GM23338 (cell line): ENCODE measurements at regions not wholly inside any gene's neighbourhood (a gene's known extent, or its start where the extent isn't known, plus 50 kb on each side); places are given as distances from the start of the nearest gene placed in this dataset.

ENCODE experiments used
- CREB1 ChIP-seq: fragments of 250-450 bp; sonication (Bioruptor Pico); IDR thresholded peaks from 2 replicates; pipeline ENCODE4 v1.5.0; 2020; ENCODE audit warnings: low read depth, mild to moderate bottlenecking, moderate library complexity
- EZH2 ChIP-seq: fragments of 200-600 bp; sonication (generic); IDR thresholded peaks from one replicate; pipeline ENCODE4 v1.8.0; 2017; ENCODE audit warnings: antibody characterized with exemption, mild to moderate bottlenecking, low read depth; ENCODE audit not compliant: unreplicated experiment
- EZH2phosphoT487 ChIP-seq: fragments of 200-600 bp; sonication (generic); IDR thresholded peaks from one replicate; pipeline ENCODE4 v1.8.1; 2018; ENCODE audit warnings: antibody characterized with exemption; ENCODE audit not compliant: unreplicated experiment
- JUNB ChIP-seq: IDR thresholded peaks from one replicate; pipeline ENCODE4 v1.6.1; 2016; ENCODE audit warnings: antibody characterized with exemption; ENCODE audit not compliant: unreplicated experiment
- POLR2AphosphoS5 ChIP-seq: IDR thresholded peaks from 2 replicates; pipeline ENCODE4 v1.6.1; 2016; ENCODE audit warnings: antibody characterized with exemption, low read depth
- STAT1 ChIP-seq: IDR thresholded peaks from one replicate; pipeline ENCODE4 v1.6.1; 2016; ENCODE audit warnings: antibody characterized with exemption; ENCODE audit not compliant: unreplicated experiment
- ZNF114 ChIP-seq: fragments of 250-450 bp; sonication (Bioruptor Pico); IDR thresholded peaks from 2 replicates; pipeline ENCODE4 v1.5.0; 2020; ENCODE audit warnings: mild to moderate bottlenecking, moderate library complexity
- ZNF331 ChIP-seq: fragments of 250-450 bp; sonication (Bioruptor Pico); IDR thresholded peaks from 2 replicates; pipeline ENCODE4 v1.5.0; 2020; ENCODE audit warnings: low read depth, mild to moderate bottlenecking, moderate library complexity
- TF ChIP-seq, protein P1 (sequence below): IDR thresholded peaks from one replicate; pipeline ENCODE4 v1.6.1; 2018; ENCODE audit warnings: antibody characterized with exemption; ENCODE audit not compliant: unreplicated experiment
- TF ChIP-seq, protein P2 (sequence below), 2 experiments: fragments of 200-600 bp in 1 of 2; sonication (generic) in 1 of 2; conservative IDR thresholded peaks; 2 replicates each; pipeline versions ENCODE4 v1.5.1 to v1.6.1; 2016 to 2017; ENCODE audit warnings: antibody characterized with exemption in 2 of 2, low read depth in 2 of 2, mild to moderate bottlenecking in 2 of 2, moderate library complexity in 1 of 2
- TF ChIP-seq, protein P3 (sequence below): IDR thresholded peaks from 2 replicates; pipeline ENCODE4 v1.6.1; 2016; ENCODE audit warnings: antibody characterized with exemption

DNA sequence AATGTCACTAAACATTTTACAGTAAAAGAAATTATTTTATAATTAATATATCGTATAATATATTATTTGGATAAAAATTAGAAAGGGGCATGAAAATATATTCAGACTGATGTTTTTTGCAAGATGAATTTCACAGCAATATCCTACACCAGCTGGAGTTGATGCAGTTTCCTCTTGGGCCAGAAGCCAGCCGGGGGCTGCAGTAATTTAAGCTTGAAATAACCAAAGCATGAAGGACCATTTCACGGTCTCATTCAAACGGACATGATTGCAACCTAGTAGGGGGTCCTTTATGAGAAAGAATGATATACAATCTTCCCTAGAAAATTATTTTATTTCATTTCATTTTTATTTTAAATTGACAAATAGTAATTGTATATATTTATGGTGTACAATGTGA, 797.2 kb upstream of the PCDH9 start:
- TF ChIP-seq, protein P1, sequence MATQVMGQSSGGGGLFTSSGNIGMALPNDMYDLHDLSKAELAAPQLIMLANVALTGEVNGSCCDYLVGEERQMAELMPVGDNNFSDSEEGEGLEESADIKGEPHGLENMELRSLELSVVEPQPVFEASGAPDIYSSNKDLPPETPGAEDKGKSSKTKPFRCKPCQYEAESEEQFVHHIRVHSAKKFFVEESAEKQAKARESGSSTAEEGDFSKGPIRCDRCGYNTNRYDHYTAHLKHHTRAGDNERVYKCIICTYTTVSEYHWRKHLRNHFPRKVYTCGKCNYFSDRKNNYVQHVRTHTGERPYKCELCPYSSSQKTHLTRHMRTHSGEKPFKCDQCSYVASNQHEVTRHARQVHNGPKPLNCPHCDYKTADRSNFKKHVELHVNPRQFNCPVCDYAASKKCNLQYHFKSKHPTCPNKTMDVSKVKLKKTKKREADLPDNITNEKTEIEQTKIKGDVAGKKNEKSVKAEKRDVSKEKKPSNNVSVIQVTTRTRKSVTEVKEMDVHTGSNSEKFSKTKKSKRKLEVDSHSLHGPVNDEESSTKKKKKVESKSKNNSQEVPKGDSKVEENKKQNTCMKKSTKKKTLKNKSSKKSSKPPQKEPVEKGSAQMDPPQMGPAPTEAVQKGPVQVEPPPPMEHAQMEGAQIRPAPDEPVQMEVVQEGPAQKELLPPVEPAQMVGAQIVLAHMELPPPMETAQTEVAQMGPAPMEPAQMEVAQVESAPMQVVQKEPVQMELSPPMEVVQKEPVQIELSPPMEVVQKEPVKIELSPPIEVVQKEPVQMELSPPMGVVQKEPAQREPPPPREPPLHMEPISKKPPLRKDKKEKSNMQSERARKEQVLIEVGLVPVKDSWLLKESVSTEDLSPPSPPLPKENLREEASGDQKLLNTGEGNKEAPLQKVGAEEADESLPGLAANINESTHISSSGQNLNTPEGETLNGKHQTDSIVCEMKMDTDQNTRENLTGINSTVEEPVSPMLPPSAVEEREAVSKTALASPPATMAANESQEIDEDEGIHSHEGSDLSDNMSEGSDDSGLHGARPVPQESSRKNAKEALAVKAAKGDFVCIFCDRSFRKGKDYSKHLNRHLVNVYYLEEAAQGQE, result no peak
- TF ChIP-seq CREB1 (CRISPR knock-in tag) (no peak), POLR2AphosphoS5 (no peak), EZH2 (no peak), ZNF114 (CRISPR knock-in tag) (no peak), EZH2phosphoT487 (no peak), JUNB (no peak), ZNF331 (CRISPR knock-in tag) (no peak), STAT1 (no peak)
- TF ChIP-seq, protein P2, sequence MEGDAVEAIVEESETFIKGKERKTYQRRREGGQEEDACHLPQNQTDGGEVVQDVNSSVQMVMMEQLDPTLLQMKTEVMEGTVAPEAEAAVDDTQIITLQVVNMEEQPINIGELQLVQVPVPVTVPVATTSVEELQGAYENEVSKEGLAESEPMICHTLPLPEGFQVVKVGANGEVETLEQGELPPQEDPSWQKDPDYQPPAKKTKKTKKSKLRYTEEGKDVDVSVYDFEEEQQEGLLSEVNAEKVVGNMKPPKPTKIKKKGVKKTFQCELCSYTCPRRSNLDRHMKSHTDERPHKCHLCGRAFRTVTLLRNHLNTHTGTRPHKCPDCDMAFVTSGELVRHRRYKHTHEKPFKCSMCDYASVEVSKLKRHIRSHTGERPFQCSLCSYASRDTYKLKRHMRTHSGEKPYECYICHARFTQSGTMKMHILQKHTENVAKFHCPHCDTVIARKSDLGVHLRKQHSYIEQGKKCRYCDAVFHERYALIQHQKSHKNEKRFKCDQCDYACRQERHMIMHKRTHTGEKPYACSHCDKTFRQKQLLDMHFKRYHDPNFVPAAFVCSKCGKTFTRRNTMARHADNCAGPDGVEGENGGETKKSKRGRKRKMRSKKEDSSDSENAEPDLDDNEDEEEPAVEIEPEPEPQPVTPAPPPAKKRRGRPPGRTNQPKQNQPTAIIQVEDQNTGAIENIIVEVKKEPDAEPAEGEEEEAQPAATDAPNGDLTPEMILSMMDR (conservative IDR thresholded peaks at IDR 0.05; ENCODE audit: low read depth in 2 of 2), result no peak
- TF ChIP-seq, protein P3, sequence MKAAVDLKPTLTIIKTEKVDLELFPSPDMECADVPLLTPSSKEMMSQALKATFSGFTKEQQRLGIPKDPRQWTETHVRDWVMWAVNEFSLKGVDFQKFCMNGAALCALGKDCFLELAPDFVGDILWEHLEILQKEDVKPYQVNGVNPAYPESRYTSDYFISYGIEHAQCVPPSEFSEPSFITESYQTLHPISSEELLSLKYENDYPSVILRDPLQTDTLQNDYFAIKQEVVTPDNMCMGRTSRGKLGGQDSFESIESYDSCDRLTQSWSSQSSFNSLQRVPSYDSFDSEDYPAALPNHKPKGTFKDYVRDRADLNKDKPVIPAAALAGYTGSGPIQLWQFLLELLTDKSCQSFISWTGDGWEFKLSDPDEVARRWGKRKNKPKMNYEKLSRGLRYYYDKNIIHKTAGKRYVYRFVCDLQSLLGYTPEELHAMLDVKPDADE, result no peak
